ENCODE measurements at regions not wholly inside any gene's neighbourhood (a gene's known extent, or its start where the extent isn't known, plus 50 kb on each side); places are given as distances from the start of the nearest gene placed in this dataset.
A peak's percentile ranks its signal among the peaks of the same experiment; 100 is the strongest.

GRCh38 chr16:22673421-22673831 is 140.5 kb upstream of the HS3ST2 start:
- intact Hi-C loops (cut with DNase I): no loop called here
- DNase-seq: no peak

GRCh38 chr16:22674832-22675191 is 139.2 kb upstream of the HS3ST2 start:
- intact Hi-C loops (cut with DNase I): no loop called here
- no peak for DNase-seq

- intact Hi-C loops (cut with DNase I): no loop called here
Measured at GRCh38 chr16:22675745-22676540, 138.0 kb upstream of the HS3ST2 start.

GRCh38 chr16:22677024-22677830 is 136.7 kb upstream of the HS3ST2 start:
- intact Hi-C loops (cut with DNase I): no loop called here
- peak in 1 of 10 donors; percentile 16 for DNase-seq

More at GRCh38 chr16:22675745-22676540, 138.0 kb upstream of the HS3ST2 start:
- no peak for DNase-seq

- intact Hi-C loops (cut with DNase I): no loop called here
- no peak for DNase-seq
Measured at GRCh38 chr16:22678311-22678710, 135.7 kb upstream of the HS3ST2 start.

- DNase-seq: peak in 1 of 10 donors; percentile 67
- intact Hi-C loops (cut with DNase I): no loop called here
Measured at GRCh38 chr16:22681554-22682291, 132.2 kb upstream of the HS3ST2 start.

GRCh38 chr16:22683258-22683657 is 130.7 kb upstream of the HS3ST2 start:
- intact Hi-C loops (cut with DNase I): no loop called here
- DNase-seq: peak in 1 of 10 donors; percentile 14

GRCh38 chr16:22683730-22684573 is 130.0 kb upstream of the HS3ST2 start:
- intact Hi-C loops (cut with DNase I): no loop called here
- no peak for DNase-seq

GRCh38 chr16:22684574-22685458 is 129.1 kb upstream of the HS3ST2 start:
- no peak for DNase-seq
- intact Hi-C loops (cut with DNase I): no loop called here

- DNase-seq: no peak
- intact Hi-C loops (cut with DNase I): no loop called here
Measured at GRCh38 chr16:22685459-22685830, 128.5 kb upstream of the HS3ST2 start.

- no peak for DNase-seq
- intact Hi-C loops (cut with DNase I): no loop called here
Measured at GRCh38 chr16:22687031-22687530, 126.9 kb upstream of the HS3ST2 start.

- intact Hi-C loops (cut with DNase I): no loop called here
- no peak for DNase-seq
Measured at GRCh38 chr16:22688463-22688862, 125.5 kb upstream of the HS3ST2 start.

GRCh38 chr16:22688930-22689329 is 125.0 kb upstream of the HS3ST2 start:
- DNase-seq: no peak
- intact Hi-C loops (cut with DNase I): no loop called here

- intact Hi-C loops (cut with DNase I): no loop called here
- DNase-seq: no peak
Measured at GRCh38 chr16:22691335-22691734, 122.6 kb upstream of the HS3ST2 start.

- intact Hi-C loops (cut with DNase I): no loop called here
Measured at GRCh38 chr16:22692034-22692433, 121.9 kb upstream of the HS3ST2 start.

GRCh38 chr16:22692916-22693637 is 120.9 kb upstream of the HS3ST2 start:
- DNase-seq: no peak
- intact Hi-C loops (cut with DNase I): no loop called here

More at GRCh38 chr16:22692034-22692433, 121.9 kb upstream of the HS3ST2 start:
- no peak for DNase-seq

GRCh38 chr16:22693638-22694340 is 120.2 kb upstream of the HS3ST2 start:
- DNase-seq: no peak
- intact Hi-C loops (cut with DNase I): no loop called here

All from posterior cingulate gyrus (tissue), 11 donors.